GM18507 (cell line): ENCODE measurements at regions not wholly inside any gene's neighbourhood (a gene's known extent, or its start where the extent isn't known, plus 50 kb on each side); places are given as distances from the start of the nearest gene placed in this dataset.

ENCODE experiments used
- DNase-seq: peaks from one replicate; pipeline ENCODE4 v3.0.0; 2011; ENCODE audit warnings: low read depth; ENCODE audit not compliant: insufficient read length; ENCODE audit errors: extremely low spot score
- FAIRE-seq: peaks from 2 replicates; lab custom pipeline; 2011; peaks lifted over from hg19 to GRCh38; lab: Jason Lieb, UNC

DNA sequence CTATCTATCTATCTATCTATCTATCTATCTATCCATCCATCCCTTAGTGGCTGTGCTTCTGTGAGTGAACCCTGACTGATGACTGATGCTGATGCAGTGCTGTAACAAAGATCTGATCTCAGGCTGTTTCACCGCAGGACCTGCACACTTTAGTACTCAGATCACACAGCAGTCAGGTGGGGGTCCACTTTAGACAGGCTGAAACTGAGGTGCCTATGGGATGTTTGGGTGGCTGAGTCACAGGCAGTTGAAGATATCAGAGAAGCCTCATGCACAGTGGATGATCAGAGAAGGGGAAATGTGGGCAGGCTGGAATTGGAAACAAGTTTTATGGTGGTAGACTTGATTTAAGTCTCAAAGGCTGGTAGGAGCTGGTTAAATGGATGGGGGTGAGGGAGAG is 156.4 kb downstream of the INSIG2 start:
- no peak for FAIRE-seq
- DNase-seq = no peak

DNA sequence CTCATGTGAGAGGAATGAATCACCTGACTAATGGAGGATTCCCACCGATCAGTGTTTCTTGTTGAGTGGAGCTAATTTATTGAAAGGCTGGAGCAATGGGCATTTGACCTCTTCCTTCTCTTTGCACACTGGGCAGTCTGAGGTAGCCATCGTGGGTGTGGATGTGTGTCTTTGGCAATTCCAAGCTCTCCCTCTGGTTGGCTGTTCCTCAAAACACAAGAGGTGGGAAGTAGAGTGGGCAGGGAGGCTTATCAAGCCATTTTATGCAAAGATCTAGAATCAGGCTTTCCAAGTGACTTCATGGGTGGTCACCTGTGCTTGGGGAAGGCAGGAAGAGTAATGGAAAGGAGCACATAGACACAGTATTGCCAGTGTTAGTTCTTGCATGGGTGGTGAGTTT is 154.8 kb downstream of the INSIG2 start:
- DNase-seq = no peak
- FAIRE-seq = no peak

DNA sequence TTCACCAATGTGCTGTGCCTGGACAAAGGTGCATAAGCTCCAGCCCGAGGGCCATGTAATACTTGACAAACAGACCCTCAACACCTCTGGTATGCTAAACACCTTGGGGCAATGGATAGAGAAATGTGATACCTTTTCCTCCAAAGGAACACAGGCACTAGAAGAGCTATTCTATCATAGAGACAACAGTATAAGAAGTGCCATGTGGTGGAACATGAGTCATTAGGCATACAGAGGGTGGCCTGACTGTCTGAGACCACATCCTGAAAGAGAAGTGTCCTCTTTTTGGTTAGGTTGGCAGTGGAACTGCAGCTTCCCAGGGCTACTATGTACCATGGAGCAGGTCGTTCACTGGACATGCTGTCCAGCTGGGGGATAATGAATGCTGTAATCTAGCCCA is 153.9 kb downstream of the INSIG2 start:
- DNase-seq (no peak), FAIRE-seq (no peak)

GRCh38 chr2:118241128-118241527 is 152.9 kb downstream of the INSIG2 start:
- FAIRE-seq (no peak), DNase-seq (no peak)

DNA sequence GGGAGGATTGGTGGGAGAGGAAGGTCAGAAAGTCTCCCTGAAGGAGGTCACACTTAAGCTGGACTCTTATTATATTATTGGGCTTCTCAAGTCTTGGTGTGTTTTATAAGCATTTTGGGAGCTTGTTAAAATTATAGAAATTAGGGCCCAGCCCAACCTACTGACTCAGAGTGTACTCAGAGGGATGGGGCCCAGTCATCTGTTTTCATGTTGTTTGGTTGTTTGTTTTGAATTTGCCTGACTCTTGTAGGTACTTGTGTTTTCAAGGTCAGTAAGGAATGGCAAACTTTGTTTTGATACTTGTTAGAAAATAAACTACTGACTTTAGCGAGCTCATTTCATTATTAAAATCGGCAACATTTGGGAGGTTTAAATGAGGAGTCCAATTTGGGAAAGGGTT is 152.0 kb downstream of the INSIG2 start:
- DNase-seq (no peak), FAIRE-seq (no peak)

GRCh38 chr2:118239284-118239683 is 151.0 kb downstream of the INSIG2 start:
- DNase-seq (no peak), FAIRE-seq (no peak)

DNA sequence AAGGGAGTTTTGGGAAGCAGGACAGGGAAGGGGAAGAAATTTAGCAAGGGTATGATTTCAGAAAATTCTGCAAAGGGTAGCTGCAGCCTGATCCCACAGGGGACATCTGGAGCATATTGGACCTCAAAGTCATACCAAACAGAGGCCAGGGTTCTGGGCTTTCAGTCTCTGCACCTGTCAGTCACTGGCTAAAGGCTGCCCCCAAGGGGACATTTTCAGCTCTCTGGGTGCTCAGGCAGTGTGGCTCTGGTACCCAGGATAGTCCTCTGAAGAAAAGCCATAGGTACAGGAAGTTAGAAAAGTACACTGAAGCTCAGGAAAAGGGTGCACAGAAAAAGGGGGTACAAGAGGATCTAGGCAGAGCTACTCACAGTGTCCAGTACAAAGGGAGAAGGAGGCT is 149.2 kb downstream of the INSIG2 start:
- DNase-seq (no peak), FAIRE-seq (no peak)

GRCh38 chr2:118232796-118233195 is 144.5 kb downstream of the INSIG2 start:
- no peak for FAIRE-seq
- DNase-seq = no peak

- FAIRE-seq (no peak), DNase-seq (no peak)
These were observed 144.1 kb downstream of the INSIG2 start for GRCh38 chr2:118232391-118232790.

GRCh38 chr2:118231759-118232158 is 143.5 kb downstream of the INSIG2 start:
- FAIRE-seq (no peak), DNase-seq (no peak)

DNA sequence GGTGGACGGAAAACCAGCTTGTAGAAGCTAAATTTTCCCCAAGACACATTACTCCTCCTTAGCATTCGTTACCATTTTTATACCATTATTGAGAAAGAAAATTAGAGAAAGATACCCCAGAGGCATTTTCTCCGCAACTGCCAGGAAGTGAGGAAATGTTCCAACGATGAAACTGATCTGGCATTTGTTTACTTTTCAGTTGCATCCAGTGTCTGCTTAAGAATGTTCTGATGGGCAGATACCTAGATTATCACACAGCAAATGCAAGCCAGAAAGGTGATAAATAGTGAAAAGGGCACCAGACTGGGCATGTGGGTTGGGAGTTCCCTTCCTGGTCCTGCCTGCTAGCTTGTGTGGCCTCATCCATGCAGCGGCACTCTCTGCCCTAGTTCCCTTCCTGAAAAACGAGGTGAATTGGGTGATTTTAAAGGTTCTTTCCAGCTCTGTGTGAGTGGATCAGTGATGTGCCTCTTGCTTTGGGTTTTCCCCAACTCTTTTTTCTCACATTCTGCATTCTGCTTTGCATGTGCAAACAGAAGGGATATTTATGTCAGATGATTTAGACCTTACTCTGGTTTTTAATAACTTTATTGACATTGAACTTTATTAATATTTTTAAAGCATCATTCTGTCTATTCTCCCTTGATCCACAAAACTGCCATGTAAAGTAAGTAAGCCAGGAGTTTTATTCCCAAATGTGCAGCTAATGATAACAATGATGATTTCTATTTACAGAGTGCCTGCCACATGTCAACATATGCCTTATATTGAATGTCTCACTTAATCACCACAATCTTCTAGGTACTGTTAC is 139.6 kb downstream of the INSIG2 start:
- FAIRE-seq (peak; percentile 44), DNase-seq (no peak)

- no peak for FAIRE-seq
- no peak for DNase-seq
These were observed 137.4 kb downstream of the INSIG2 start for GRCh38 chr2:118225666-118226065.

GRCh38 chr2:118224895-118225311 is 136.6 kb downstream of the INSIG2 start:
- peak; percentile 52 for FAIRE-seq
- no peak for DNase-seq

DNA sequence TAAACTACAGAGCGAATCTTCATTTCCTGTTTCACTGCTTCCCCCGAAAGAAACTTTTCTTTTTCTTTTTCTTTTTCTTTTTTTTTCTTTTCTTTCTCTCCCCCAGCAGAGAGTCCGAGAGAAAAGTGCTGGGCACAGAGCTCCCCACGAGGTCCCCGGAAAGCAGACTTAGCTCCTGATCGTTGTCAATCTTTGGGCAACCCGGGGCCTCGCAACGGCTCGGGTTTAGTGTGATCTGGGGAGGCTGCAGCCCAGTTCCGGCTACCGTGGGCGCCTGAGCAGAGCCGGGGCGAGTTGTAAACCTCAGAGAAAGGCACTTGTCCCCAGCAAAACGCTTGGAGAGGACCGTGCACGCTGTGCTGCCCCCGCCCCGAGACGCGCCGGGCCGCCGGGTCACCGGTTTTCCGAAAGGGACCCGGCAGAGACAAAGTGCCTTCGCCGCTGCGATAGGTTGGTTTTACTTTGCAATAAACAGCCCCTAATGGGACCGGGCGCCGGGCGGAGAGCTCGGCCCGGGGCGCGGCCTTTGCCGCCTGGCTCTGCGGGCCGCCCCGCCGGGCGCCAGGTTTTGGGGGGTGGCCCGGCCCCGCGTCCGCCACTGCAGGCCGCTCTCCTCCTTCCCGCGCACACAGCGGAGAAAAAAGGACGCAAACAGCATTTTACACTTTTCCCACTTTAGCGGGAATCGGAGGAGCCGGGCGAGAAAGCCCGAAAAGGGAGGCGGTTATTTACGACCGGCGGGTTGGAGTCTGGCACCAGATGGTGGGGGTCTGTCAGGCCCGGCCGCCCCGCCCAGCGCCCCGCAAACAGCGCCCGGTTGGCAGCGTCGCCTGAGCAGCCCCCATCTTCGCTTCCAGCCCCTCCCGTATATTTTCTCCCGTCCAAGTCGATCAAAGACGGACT is 136.0 kb downstream of the INSIG2 start:
- FAIRE-seq (peak; percentile 52), DNase-seq (peak; percentile 25)

- peak; percentile 38 for FAIRE-seq
- no peak for DNase-seq
These were observed 135.3 kb downstream of the INSIG2 start for GRCh38 chr2:118223511-118223991.

DNA sequence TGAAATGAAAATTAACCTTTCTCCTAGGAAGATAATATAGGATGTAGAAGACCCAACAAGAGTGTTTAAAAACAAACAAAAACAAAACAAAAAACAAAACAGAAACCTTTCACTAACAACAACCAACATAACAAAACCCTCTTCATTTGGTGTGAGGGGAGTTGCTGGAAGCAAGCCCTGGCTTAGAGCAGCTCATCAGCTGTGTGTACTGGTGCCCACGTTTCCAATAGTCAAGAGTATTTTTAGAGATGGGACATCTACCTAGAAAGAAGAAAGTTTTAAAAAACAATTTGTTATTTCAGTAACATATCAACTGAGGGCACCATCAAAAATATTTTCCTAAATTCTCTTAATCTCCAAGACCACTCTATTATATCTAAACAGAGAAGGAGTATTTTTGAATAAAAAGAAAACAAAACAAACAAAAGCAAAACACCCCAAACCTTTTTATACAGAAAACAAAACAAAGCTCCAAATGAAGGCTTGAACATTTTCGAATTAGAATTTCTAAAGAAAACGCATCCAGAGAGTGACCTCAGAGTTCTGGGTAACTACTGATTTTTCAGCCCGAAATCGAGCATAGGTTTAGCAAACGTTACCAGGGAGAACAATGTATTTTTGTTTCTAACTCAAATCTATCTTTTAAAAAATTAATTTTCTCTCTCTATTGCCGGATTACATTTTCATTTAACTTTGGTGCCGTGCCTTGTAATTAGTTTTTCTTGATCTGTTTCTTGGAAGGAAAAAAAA is 134.6 kb downstream of the INSIG2 start:
- FAIRE-seq (peak; percentile 57), DNase-seq (no peak)

GRCh38 chr2:118222273-118222594 is 134.0 kb downstream of the INSIG2 start:
- DNase-seq (no peak), FAIRE-seq (no peak)

DNA sequence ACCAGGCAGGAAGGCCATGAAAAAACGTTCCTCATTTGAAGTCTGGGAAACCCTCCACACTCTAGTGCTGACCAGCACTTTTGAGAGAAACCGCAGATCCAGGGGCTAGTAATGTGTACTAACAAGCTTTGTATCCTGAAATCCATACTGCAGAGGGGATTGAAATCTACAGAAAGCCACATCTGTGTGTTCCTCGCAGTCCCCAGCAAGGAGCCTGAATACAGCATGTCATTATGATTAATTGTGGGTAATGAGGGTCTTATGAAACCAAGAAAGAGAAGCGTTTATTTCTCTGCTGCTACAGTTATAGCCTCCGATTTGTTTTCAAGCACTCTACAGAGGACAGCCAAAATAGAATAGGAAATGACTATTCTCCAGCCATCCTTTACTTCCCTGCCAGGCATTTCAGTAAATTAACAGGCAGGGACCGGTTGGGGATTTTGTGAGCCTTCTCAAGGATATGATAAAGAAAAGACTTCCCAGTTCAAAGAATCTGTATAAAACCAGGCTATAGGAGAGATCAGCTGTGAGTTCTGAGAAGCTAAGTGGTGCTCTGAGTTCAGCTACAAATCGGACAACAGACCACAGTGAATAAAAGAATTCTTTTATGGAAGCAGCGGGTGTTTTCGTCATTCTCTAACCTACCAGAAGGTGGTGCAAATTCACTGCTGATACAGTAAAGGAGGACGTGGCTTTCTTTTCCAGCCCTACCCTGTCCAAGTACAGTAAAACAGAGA is 133.4 kb downstream of the INSIG2 start:
- DNase-seq (no peak), FAIRE-seq (peak; percentile 85)

DNA sequence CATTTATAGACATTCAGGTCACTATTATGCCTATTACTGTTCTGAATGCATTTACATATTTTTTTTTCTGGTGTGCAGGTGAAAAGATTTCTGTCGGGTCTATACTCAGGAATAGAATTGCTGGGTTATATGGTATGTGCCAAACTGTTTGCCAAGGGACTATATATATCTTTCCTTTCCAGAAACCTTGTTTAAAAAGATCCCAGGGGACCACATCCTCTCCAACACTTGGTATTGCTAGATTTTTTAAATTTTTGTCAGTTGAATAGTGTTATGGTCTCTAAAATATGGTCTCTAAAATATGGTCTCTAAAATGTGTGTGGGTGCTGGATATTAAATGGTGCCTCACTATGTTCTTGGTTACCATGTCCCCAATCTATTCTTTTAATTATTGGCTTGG is 131.3 kb downstream of the INSIG2 start:
- no peak for FAIRE-seq
- DNase-seq = no peak
